ENCODE measurements at regions not wholly inside any gene's neighbourhood (a gene's known extent, or its start where the extent isn't known, plus 50 kb on each side); places are given as distances from the start of the nearest gene placed in this dataset.
"Not testable (repeated sequence)": the region's sequence is repeated elsewhere in the genome, so short reads cannot be mapped to it uniquely, and the experiment has no call there.

- Histone ChIP-seq H3K27ac (no peak overlapping the region), H3K79me2 (no peaks in the 10 kb centered on the region), H3K36me3 (ENCODE audit: control insufficient read depth, insufficient read depth, low read length) (no peaks in the 10 kb centered on the region), H3K27me3 (ENCODE audit: control insufficient read depth, insufficient read depth, low read length) (no peaks in the 10 kb centered on the region), H3K4me2 (ENCODE audit: low read length) (no peak overlapping the region), H3K9ac (no peak overlapping the region), H3K4me3 (ENCODE audit: low read depth, low read length) (no peak overlapping the region), H2AFZ (no peak overlapping the region), H3K9me3 (ENCODE audit: control insufficient read depth, low read length) (no peaks in the 10 kb centered on the region), H3K4me1 (no peaks in the 10 kb centered on the region)
- no peak for TF ChIP-seq CTCF (IDR thresholded peaks at IDR 0.05)
Measured at GRCh38 chr14:83638748-83639504, 1891.0 kb upstream of the FLRT2 start.

GRCh38 chr14:83639505-83639875 lies 1890.5 kb upstream of the FLRT2 start:
- H3K4me3 ChIP-seq (ENCODE audit: low read depth, low read length); H3K9me3 ChIP-seq (ENCODE audit: control insufficient read depth, low read length); H3K27me3 ChIP-seq (ENCODE audit: control insufficient read depth, insufficient read depth, low read length); H3K79me2 ChIP-seq; H3K4me1 ChIP-seq; H3K4me2 ChIP-seq (ENCODE audit: low read length); H2AFZ ChIP-seq; H3K9ac ChIP-seq; H3K36me3 ChIP-seq (ENCODE audit: control insufficient read depth, insufficient read depth, low read length); H3K27ac ChIP-seq: not testable (repeated sequence)

GRCh38 chr14:83646228-83646627 lies 1883.7 kb upstream of the FLRT2 start:
- no peak overlapping the region for H2AFZ ChIP-seq

GRCh38 chr14:83660597-83660996 lies 1869.3 kb upstream of the FLRT2 start:
- Histone ChIP-seq H3K27me3 (ENCODE audit: control insufficient read depth, insufficient read depth, low read length) (no peaks in the 10 kb centered on the region), H3K4me3 (ENCODE audit: low read depth, low read length) (no peak overlapping the region), H3K4me1 (no peaks in the 10 kb centered on the region), H3K36me3 (ENCODE audit: control insufficient read depth, insufficient read depth, low read length) (no peaks in the 10 kb centered on the region), H2AFZ (no peak overlapping the region), H3K9ac (no peak overlapping the region), H3K79me2 (no peaks in the 10 kb centered on the region), H3K4me2 (ENCODE audit: low read length) (no peak overlapping the region), H3K9me3 (ENCODE audit: control insufficient read depth, low read length) (no peaks in the 10 kb centered on the region), H3K27ac (no peak overlapping the region)
- no peak for TF ChIP-seq CTCF (IDR thresholded peaks at IDR 0.05)

More at GRCh38 chr14:83646228-83646627, 1883.7 kb upstream of the FLRT2 start:
- Histone ChIP-seq H3K27ac (no peak overlapping the region), H3K9me3 (ENCODE audit: control insufficient read depth, low read length) (no peaks in the 10 kb centered on the region), H3K4me2 (ENCODE audit: low read length) (no peak overlapping the region), H3K36me3 (ENCODE audit: control insufficient read depth, insufficient read depth, low read length) (no peaks in the 10 kb centered on the region), H3K4me1 (no peaks in the 10 kb centered on the region), H3K27me3 (ENCODE audit: control insufficient read depth, insufficient read depth, low read length) (no peaks in the 10 kb centered on the region), H3K9ac (no peak overlapping the region), H3K4me3 (ENCODE audit: low read depth, low read length) (no peak overlapping the region), H3K79me2 (no peaks in the 10 kb centered on the region)
- TF ChIP-seq CTCF (IDR thresholded peaks at IDR 0.05) = no peak

- Histone ChIP-seq H3K4me3 (ENCODE audit: low read depth, low read length) (no peak overlapping the region), H2AFZ (no peak overlapping the region), H3K79me2 (no peaks in the 10 kb centered on the region), H3K27ac (no peak overlapping the region), H3K4me1 (no peaks in the 10 kb centered on the region), H3K36me3 (ENCODE audit: control insufficient read depth, insufficient read depth, low read length) (no peaks in the 10 kb centered on the region), H3K4me2 (ENCODE audit: low read length) (no peak overlapping the region), H3K27me3 (ENCODE audit: control insufficient read depth, insufficient read depth, low read length) (no peaks in the 10 kb centered on the region), H3K9ac (no peak overlapping the region), H3K9me3 (ENCODE audit: control insufficient read depth, low read length) (no peaks in the 10 kb centered on the region)
- TF ChIP-seq CTCF (IDR thresholded peaks at IDR 0.05) = no peak
Measured at GRCh38 chr14:83664389-83664788, 1865.6 kb upstream of the FLRT2 start.
